ENCODE measurements at regions not wholly inside any gene's neighbourhood (a gene's known extent, or its start where the extent isn't known, plus 50 kb on each side); places are given as distances from the start of the nearest gene placed in this dataset.

DNA sequence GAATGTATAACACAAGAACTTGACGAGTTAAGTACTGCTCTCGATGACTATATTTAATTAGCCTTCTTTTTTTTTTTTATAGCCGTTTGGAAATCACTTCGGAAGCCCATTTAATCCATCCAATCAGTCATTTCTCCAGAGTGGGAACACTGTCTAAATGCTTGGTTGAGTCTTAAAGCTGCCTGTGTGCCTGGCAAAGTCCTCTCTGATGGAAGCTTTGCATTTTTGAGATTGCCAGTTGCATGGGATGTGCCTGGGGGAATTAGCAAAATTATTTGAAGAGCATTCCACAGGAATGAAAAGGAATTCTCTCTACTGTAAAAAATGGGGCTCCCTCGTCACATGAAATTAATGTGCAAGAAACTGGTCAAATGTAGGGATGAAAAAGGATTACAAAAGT is 398.8 kb upstream of the RPS6KA3 start:
- no peak for TF ChIP-seq POLR2A (IDR thresholded peaks at IDR 0.05)
- TF ChIP-seq, protein P1, sequence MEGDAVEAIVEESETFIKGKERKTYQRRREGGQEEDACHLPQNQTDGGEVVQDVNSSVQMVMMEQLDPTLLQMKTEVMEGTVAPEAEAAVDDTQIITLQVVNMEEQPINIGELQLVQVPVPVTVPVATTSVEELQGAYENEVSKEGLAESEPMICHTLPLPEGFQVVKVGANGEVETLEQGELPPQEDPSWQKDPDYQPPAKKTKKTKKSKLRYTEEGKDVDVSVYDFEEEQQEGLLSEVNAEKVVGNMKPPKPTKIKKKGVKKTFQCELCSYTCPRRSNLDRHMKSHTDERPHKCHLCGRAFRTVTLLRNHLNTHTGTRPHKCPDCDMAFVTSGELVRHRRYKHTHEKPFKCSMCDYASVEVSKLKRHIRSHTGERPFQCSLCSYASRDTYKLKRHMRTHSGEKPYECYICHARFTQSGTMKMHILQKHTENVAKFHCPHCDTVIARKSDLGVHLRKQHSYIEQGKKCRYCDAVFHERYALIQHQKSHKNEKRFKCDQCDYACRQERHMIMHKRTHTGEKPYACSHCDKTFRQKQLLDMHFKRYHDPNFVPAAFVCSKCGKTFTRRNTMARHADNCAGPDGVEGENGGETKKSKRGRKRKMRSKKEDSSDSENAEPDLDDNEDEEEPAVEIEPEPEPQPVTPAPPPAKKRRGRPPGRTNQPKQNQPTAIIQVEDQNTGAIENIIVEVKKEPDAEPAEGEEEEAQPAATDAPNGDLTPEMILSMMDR (IDR thresholded peaks at IDR 0.05) = no peak
